C4-2B (cell line): ENCODE measurements at regions not wholly inside any gene's neighbourhood (a gene's known extent, or its start where the extent isn't known, plus 50 kb on each side); places are given as distances from the start of the nearest gene placed in this dataset.

ENCODE experiments used
- H3K27ac ChIP-seq: fragments of 450-650 bp; 2 replicates; pipeline ENCODE4 v1.5.1; 2017
- ZFX ChIP-seq: fragments of 450-650 bp; IDR thresholded peaks from 2 replicates; pipeline ENCODE4 v1.6.1; 2017
- TF ChIP-seq, protein P1 (sequence below): fragments of 450-650 bp; conservative IDR thresholded peaks from 2 replicates; pipeline ENCODE4 v1.5.1; 2017; ENCODE audit warnings: mild to moderate bottlenecking

DNA sequence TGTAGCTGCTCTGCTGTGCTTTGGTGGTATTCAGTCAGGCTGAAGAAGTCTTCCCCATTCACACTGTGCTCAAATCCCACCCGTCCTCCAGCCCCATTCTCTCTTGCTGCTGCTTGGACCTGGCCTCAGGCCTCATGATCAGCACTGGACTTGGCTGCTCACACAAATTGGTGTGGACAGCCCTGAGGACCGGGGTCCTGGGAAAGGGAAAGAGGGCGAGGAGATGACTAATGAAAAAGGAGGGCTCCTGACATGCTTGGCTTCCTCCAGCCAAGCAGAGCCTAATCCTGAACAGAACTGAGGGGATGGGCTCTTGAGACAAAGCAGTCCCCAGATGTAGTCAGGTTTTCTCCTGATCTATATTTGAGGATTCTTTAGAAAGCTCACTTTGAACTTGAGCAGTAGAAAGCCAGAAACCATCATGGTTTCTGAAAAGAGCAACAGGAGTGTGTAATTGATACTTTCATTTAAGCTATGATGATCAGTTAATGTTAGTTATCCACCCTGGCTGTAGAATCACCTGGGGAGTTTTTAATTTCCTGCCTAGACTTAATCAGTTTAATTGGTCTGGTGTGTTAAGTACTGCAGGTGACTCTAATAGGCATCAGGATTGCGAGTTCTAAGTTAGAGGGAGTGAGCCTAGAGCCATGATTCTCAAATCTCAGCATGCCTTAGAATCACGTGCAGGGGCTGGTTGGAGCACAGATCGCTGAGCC is 79.4 kb upstream of the THBS1 start:
- TF ChIP-seq, protein P1, sequence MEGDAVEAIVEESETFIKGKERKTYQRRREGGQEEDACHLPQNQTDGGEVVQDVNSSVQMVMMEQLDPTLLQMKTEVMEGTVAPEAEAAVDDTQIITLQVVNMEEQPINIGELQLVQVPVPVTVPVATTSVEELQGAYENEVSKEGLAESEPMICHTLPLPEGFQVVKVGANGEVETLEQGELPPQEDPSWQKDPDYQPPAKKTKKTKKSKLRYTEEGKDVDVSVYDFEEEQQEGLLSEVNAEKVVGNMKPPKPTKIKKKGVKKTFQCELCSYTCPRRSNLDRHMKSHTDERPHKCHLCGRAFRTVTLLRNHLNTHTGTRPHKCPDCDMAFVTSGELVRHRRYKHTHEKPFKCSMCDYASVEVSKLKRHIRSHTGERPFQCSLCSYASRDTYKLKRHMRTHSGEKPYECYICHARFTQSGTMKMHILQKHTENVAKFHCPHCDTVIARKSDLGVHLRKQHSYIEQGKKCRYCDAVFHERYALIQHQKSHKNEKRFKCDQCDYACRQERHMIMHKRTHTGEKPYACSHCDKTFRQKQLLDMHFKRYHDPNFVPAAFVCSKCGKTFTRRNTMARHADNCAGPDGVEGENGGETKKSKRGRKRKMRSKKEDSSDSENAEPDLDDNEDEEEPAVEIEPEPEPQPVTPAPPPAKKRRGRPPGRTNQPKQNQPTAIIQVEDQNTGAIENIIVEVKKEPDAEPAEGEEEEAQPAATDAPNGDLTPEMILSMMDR: no peak
- TF ChIP-seq ZFX: no peak
- H3K27ac ChIP-seq: no peak overlapping the region

DNA sequence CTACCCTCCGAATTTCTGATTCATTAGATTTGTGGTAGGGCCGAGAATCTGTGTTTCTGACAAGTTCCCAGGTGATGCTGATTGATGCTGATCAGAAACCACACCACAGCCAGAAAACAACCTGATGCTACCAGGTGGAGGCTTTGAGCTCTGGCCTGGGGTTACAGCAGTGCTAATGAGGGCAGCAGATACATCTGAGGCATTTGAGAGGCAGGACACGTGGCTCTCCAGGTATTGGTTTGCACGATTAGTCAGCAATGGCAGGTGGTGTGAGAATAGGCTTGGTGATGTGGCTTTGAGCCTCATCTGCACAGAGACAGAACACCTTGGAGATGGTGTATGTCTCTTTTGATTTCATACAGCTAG is 78.8 kb upstream of the THBS1 start:
- H3K27ac ChIP-seq: no peak overlapping the region

DNA sequence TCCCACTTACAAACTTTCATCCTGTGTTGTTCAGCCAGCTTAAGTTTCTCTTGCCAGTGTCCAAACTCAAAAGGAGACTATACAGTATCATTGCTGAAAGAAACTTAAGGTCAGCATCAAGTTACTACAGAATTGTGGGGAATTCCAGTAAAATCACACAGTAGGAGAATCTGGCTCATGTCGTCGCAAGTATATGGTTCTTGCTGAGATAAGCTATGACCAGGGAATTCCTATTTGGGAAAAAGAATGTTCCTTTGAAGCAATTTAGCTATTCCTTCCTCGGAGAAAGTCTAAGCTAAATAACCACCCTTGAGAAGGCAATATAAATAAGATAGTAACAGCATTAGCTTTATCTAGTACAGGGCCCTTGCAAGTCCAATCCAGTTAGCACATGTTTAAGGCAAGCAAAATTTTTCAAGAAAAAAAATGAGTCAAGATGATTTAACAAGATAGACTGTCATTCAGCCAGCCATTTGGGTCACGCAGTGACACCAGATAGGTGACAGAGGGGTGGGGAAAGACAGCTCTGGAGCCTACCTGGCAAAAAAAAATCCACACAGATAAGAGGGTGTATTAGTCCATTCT is 78.2 kb upstream of the THBS1 start:
- no peak for TF ChIP-seq ZFX
- TF ChIP-seq, protein P1: no peak
- H3K27ac ChIP-seq: no peak overlapping the region

More for the DNA sequence above, 78.8 kb upstream of the THBS1 start:
- TF ChIP-seq ZFX: no peak
- TF ChIP-seq, protein P1: no peak

DNA sequence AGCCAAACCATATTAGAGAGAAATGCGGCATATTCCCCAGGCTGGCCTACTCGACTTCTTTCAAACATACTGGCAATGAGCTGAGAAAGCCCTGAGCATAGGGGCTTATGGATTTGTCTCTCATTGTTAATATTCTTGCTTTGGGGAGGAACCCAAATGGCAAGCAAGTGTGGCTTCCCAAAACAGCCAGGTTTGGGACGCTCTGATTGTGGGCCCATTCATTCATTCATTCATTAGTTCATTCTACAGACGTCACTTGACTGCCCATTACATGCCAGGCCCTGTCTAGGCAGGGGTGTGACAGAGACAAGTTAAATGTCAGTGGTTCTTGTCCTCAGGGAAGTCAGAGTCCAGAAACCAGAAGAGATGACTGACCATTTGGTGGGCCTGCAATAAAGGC is 77.4 kb upstream of the THBS1 start:
- H3K27ac ChIP-seq: no peak overlapping the region
- TF ChIP-seq, protein P1: no peak
- TF ChIP-seq ZFX: no peak

DNA sequence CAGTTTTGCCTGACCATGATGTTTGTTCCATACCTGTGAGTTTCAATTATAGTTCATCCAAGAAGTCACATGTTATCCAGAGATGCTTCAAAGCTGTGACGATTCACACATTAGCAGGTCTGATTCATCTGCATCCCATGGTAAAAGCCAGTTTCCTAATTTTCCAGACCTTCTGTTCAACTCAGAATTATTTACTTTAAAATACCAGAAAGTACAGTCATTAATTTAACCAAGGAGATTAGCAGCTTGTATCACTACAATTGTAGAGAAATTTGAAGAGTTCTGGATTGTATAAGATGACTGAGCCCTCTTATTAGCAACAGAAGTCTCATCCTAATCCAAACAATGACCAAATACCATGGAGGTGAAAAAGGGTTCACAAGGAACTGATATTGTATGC is 76.1 kb upstream of the THBS1 start:
- TF ChIP-seq, protein P1: no peak
- TF ChIP-seq ZFX: no peak
- no peak overlapping the region for H3K27ac ChIP-seq

DNA sequence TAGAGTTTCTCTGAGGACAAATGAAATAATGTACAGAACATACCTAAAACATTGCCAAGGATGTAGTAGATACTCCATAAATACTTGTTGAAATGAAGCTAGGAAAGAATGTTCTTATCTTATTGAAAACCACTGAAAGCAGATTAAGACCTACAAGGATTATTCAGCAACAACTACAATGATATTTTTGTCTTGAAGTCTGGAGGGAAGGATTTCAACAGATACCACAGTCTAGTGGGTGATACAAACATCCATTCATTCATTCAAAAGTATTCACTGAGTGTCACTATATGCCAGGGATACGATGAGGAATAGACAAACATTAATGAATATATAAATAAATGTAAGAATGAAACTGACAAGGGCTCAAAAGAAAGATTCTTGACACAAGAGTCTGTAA is 74.7 kb upstream of the THBS1 start:
- H3K27ac ChIP-seq: no peak overlapping the region
- TF ChIP-seq, protein P1: no peak
- no peak for TF ChIP-seq ZFX

DNA sequence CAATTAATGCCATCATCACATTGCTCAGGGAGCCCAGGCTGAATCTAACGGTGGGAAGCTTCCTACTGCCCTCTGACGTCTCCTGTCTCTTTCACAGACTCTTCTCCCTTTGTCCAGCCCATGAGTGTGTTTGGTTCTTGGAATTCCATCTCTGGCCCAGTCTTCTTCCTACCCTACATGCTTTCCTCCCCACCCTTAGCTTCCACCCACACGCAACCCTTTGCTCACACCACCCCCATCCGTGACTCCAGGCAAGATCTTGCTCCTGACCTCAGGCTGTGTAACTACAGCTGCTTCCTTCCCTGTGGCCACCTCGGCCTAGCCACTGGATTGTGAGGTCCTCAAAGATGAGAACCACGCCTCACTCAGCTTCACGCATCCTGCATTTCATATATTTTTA is 72.3 kb upstream of the THBS1 start:
- no peak overlapping the region for H3K27ac ChIP-seq
- TF ChIP-seq, protein P1: no peak
- no peak for TF ChIP-seq ZFX
